Endothelial cell of umbilical vein (primary cell): ENCODE measurements at regions not wholly inside any gene's neighbourhood (a gene's known extent, or its start where the extent isn't known, plus 50 kb on each side); places are given as distances from the start of the nearest gene placed in this dataset.

ENCODE experiments used
- BruUV-seq: library from RNA; stranded (reverse); fragments of 400-500 nt; replicated peaks from 2 replicates; lab custom pipeline; 2021; lab: Mats Ljungman, UMichigan
- CTCF ChIA-PET: fragments of 300-600, 350-600 bp; sonication (Branson Sonifier 250); formaldehyde crosslinking; loops from one replicate; lab custom pipeline; 2021; ENCODE audit warnings: antibody characterized with exemption, inconsistent platforms; lab: Charles Lee
- POLR2A ChIA-PET: fragments of 300-600, 350-600 bp; sonication (Branson Sonifier 250); formaldehyde crosslinking; loops from one replicate; lab custom pipeline; 2021; ENCODE audit warnings: antibody characterized with exemption, inconsistent platforms; lab: Charles Lee
- DNase-seq: peaks from one replicate; pipeline ENCODE4 v3.0.0-alpha.2; 2011; ENCODE audit warnings: low read depth, low spot score
- FAIRE-seq: peaks from 2 replicates; lab custom pipeline; 2011; peaks lifted over from hg19 to GRCh38; lab: Jason Lieb, UNC
- H2AFZ ChIP-seq: 2 replicates; pipeline ENCODE4 v1.6.0; 2012; ENCODE audit warnings: low read depth, low read length, control low read depth, inconsistent platforms
- H3K27ac ChIP-seq: 2 replicates; pipeline ENCODE4 v1.5.1; 2011; ENCODE audit warnings: low read depth, mild to moderate bottlenecking, control low read depth, low read length, moderate library complexity; ENCODE audit not compliant: insufficient read depth
- H3K27me3 ChIP-seq, 2 experiments: 2 replicates each; pipeline versions ENCODE4 v1.6.0 to v1.6.1; 2011; ENCODE audit warnings: low read length in 2 of 2, mixed read lengths in 1 of 2; ENCODE audit not compliant: control insufficient read depth in 2 of 2, insufficient read depth in 2 of 2
- H3K36me3 ChIP-seq, 2 experiments: 2 replicates in 1 of 2; 3 replicates in 1 of 2; pipeline ENCODE4 v1.5.1; 2011; ENCODE audit warnings: low read length in 2 of 2, mild to moderate bottlenecking in 1 of 2, moderate library complexity in 1 of 2; ENCODE audit not compliant: control insufficient read depth in 2 of 2, insufficient read depth in 2 of 2; ENCODE audit errors: extremely low read depth in 1 of 2
- H3K4me1 ChIP-seq: 3 replicates; pipeline ENCODE4 v1.5.1; 2011; ENCODE audit warnings: mild to moderate bottlenecking, low read length; ENCODE audit not compliant: control insufficient read depth, insufficient read depth; ENCODE audit errors: extremely low read depth
- H3K4me2 ChIP-seq: 2 replicates; pipeline ENCODE4 v1.6.1; 2011; ENCODE audit warnings: low read length, control low read depth, mixed read lengths; ENCODE audit not compliant: insufficient read depth
- H3K4me3 ChIP-seq, 3 experiments: fragments of 200-600 bp in 1 of 3; sonication (generic), shearing (Covaris generic) in 1 of 3; replicated peaks in 1 of 3; 2 replicates each; pipeline ENCODE4 v1.5.1; 2011 to 2016; ENCODE audit warnings: control low read depth in 3 of 3, low read length in 3 of 3, mild to moderate bottlenecking in 2 of 3, inconsistent platforms in 1 of 3, low read depth in 1 of 3, moderate library complexity in 1 of 3; ENCODE audit not compliant: insufficient read depth in 1 of 3
- H3K79me2 ChIP-seq: 2 replicates; pipeline ENCODE4 v1.6.0; 2012; ENCODE audit warnings: low read length, inconsistent platforms; ENCODE audit not compliant: control insufficient read depth, insufficient read depth
- H3K9ac ChIP-seq: replicated peaks from 2 replicates; pipeline ENCODE3; 2011; ENCODE audit warnings: low read length, control low read depth; ENCODE audit not compliant: insufficient read depth; ENCODE audit errors: extremely low read depth
- H3K9me1 ChIP-seq: replicated peaks from 3 replicates; pipeline ENCODE4 v1.6.0; 2011; ENCODE audit warnings: mild to moderate bottlenecking, low read length; ENCODE audit not compliant: control insufficient read depth, insufficient read depth; ENCODE audit errors: extremely low read depth
- H3K9me3 ChIP-seq: replicated peaks from 2 replicates; pipeline ENCODE4 v1.5.1; 2012; ENCODE audit warnings: low read length, inconsistent platforms; ENCODE audit not compliant: control insufficient read depth, insufficient read depth
- H4K20me1 ChIP-seq: replicated peaks from 2 replicates; pipeline ENCODE3; 2011; ENCODE audit warnings: mild to moderate bottlenecking, low read length; ENCODE audit not compliant: control insufficient read depth, insufficient read depth; ENCODE audit errors: extremely low read depth
- EZH2 ChIP-seq: IDR thresholded peaks from 2 replicates; pipeline ENCODE4 v1.6.1; 2012; ENCODE audit warnings: borderline replicate concordance, low read depth, mild to moderate bottlenecking, moderate library complexity, low read length, inconsistent platforms; ENCODE audit not compliant: severe bottlenecking
- FOS ChIP-seq: IDR thresholded peaks from 2 replicates; pipeline ENCODE4 v1.6.1; 2011; ENCODE audit warnings: mild to moderate bottlenecking, low read length, moderate library complexity, borderline replicate concordance; ENCODE audit not compliant: insufficient read depth
- GATA2 ChIP-seq: IDR thresholded peaks from 2 replicates; pipeline ENCODE4 v1.7.0; 2011; ENCODE audit warnings: low read depth, mild to moderate bottlenecking, moderate library complexity, mixed read lengths, low read length; ENCODE audit not compliant: insufficient read length, insufficient read depth
- JUN ChIP-seq: IDR thresholded peaks from 2 replicates; pipeline ENCODE4 v1.6.1; 2011; ENCODE audit warnings: borderline replicate concordance, low read depth; ENCODE audit not compliant: insufficient read length, insufficient read depth
- MYC ChIP-seq: IDR thresholded peaks from one replicate; pipeline ENCODE4 v1.6.1; 2011; ENCODE audit warnings: mild to moderate bottlenecking, low read depth, low read length
- POLR2A ChIP-seq: IDR thresholded peaks from 2 replicates; pipeline ENCODE4 v1.6.1; 2012; ENCODE audit warnings: low read depth, mild to moderate bottlenecking, control low read depth, low read length
- POLR2AphosphoS5 ChIP-seq: IDR thresholded peaks from 2 replicates; pipeline ENCODE4 v1.6.1; 2012; ENCODE audit warnings: low read depth, mild to moderate bottlenecking, control low read depth, low read length, moderate library complexity; ENCODE audit not compliant: insufficient read depth
- dilution Hi-C: fragments of 300-500 bp; cut with MboI; formaldehyde crosslinking; loops from one replicate; pipeline ENCODE4 v1.15.0; 2019; ENCODE audit warnings: low sequenced_read_pairs; ENCODE audit not compliant: extremely low pct_ligation_motif_present
- intact Hi-C: fragments of 100-400 bp; cut with micrococcal nuclease; formaldehyde crosslinking; loops from one replicate; pipeline ENCODE4 v1.10.0; 2022
- TF ChIP-seq, protein P1 (sequence below), 2 donors: IDR thresholded peaks; 1 replicate in 1 of 2; 2 replicates in 1 of 2; pipeline ENCODE4 v1.5.1; 2011; ENCODE audit warnings: low read length in 2 of 2, mild to moderate bottlenecking in 2 of 2, moderate library complexity in 2 of 2, control low read depth in 1 of 2, inconsistent platforms in 1 of 2, low read depth in 1 of 2; ENCODE audit not compliant: insufficient read depth in 1 of 2; ENCODE audit errors: extremely low read depth in 1 of 2
- TF ChIP-seq, protein P2 (sequence below): IDR thresholded peaks from 2 replicates; pipeline ENCODE4 v1.6.1; 2011; ENCODE audit not compliant: insufficient read depth, insufficient read length

DNA sequence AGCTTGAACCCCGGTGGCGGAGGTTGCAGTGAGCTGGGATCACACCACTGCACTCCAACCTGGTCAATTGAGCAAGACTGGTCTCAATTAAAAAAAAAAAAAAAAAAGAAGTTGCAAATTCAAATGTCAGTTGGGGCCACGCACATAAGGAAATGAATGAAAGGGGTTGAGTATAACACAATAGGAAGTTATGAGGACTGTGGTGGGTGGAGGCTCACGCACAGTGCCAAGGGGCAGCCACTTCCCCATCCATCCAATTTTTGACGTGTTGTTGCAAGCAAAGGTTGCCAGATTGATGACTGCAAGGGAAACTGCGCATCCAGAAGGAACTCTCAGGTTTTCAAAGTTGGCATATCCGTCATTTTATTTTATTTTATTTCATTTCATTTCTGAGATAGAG lies 532.2 kb downstream of the NTRK3 start:
- no peak for DNase-seq
- no peak overlapping the region for H2AFZ ChIP-seq
- ChIA-PET CTCF (no interaction called here), POLR2A (no interaction called here)
- no peaks in the 10 kb centered on the region for H3K27me3 ChIP-seq
- no peaks in the 10 kb centered on the region for H4K20me1 ChIP-seq
- no TSS peak for BruUV-seq
- no peaks in the 10 kb centered on the region for H3K9me1 ChIP-seq
- H3K4me2 ChIP-seq = no peak overlapping the region
- H3K27ac ChIP-seq = no peak overlapping the region
- no peaks in the 10 kb centered on the region for H3K36me3 ChIP-seq
- peaks cover 2% of the 10 kb centered on the region for H3K9me3 ChIP-seq
- dilution Hi-C loops (no loop called here), intact Hi-C loops (no loop called here)
- FAIRE-seq = no peak
- no peak overlapping the region for H3K9ac ChIP-seq
- no peaks in the 10 kb centered on the region for H3K4me1 ChIP-seq
- TF ChIP-seq FOS (no peak), JUN (no peak), EZH2 (no peak), GATA2 (no peak), POLR2AphosphoS5 (no peak), MYC (no peak), POLR2A (no peak)
- TF ChIP-seq, protein P1, sequence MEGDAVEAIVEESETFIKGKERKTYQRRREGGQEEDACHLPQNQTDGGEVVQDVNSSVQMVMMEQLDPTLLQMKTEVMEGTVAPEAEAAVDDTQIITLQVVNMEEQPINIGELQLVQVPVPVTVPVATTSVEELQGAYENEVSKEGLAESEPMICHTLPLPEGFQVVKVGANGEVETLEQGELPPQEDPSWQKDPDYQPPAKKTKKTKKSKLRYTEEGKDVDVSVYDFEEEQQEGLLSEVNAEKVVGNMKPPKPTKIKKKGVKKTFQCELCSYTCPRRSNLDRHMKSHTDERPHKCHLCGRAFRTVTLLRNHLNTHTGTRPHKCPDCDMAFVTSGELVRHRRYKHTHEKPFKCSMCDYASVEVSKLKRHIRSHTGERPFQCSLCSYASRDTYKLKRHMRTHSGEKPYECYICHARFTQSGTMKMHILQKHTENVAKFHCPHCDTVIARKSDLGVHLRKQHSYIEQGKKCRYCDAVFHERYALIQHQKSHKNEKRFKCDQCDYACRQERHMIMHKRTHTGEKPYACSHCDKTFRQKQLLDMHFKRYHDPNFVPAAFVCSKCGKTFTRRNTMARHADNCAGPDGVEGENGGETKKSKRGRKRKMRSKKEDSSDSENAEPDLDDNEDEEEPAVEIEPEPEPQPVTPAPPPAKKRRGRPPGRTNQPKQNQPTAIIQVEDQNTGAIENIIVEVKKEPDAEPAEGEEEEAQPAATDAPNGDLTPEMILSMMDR (IDR thresholded peaks at IDR 0.05; ENCODE audit: extremely low read depth in 1 of 2, insufficient read depth in 1 of 2, low read depth in 1 of 2, low read length in 2 of 2) = no peak
- TF ChIP-seq, protein P2, sequence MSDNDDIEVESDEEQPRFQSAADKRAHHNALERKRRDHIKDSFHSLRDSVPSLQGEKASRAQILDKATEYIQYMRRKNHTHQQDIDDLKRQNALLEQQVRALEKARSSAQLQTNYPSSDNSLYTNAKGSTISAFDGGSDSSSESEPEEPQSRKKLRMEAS = no peak
- H3K4me3 ChIP-seq = no peak overlapping the region
- no peaks in the 10 kb centered on the region for H3K79me2 ChIP-seq
